ENCODE measurements at regions not wholly inside any gene's neighbourhood (a gene's known extent, or its start where the extent isn't known, plus 50 kb on each side); places are given as distances from the start of the nearest gene placed in this dataset.
A peak's percentile ranks its signal among the peaks of the same experiment; 100 is the strongest.

GRCh38 chr3:88704338-88704737, 403.1 kb upstream of the EPHA3 start:
- DNase-seq (ENCODE audit: low read depth), result no peak
- no peak overlapping the region for H3K4me3 ChIP-seq (ENCODE audit: low read depth, low read length)
- TF ChIP-seq CTCF (conservative IDR thresholded peaks at IDR 0.05; ENCODE audit: low read depth, low read length), result no peak

- TF ChIP-seq CTCF (conservative IDR thresholded peaks at IDR 0.05; ENCODE audit: low read depth, low read length), result no peak
- H3K4me3 ChIP-seq (ENCODE audit: low read depth, low read length), result no peak overlapping the region
- no peak for DNase-seq (ENCODE audit: low read depth)
These were observed 399.6 kb upstream of the EPHA3 start for GRCh38 chr3:88707837-88708236.

GRCh38 chr3:88712552-88712951, 394.9 kb upstream of the EPHA3 start:
- no peak for DNase-seq (ENCODE audit: low read depth)
- no peak overlapping the region for H3K4me3 ChIP-seq (ENCODE audit: low read depth, low read length)
- TF ChIP-seq CTCF (conservative IDR thresholded peaks at IDR 0.05; ENCODE audit: low read depth, low read length), result no peak

GRCh38 chr3:88713233-88713691, 394.2 kb upstream of the EPHA3 start:
- peak; percentile 76 for DNase-seq (ENCODE audit: low read depth)
- no peak for TF ChIP-seq CTCF (conservative IDR thresholded peaks at IDR 0.05; ENCODE audit: low read depth, low read length)
- H3K4me3 ChIP-seq (ENCODE audit: low read depth, low read length), result no peak overlapping the region

- no peak overlapping the region for H3K4me3 ChIP-seq (ENCODE audit: low read depth, low read length)
- TF ChIP-seq CTCF (conservative IDR thresholded peaks at IDR 0.05; ENCODE audit: low read depth, low read length), result no peak
- DNase-seq (ENCODE audit: low read depth), result no peak
These were observed 381.8 kb upstream of the EPHA3 start for GRCh38 chr3:88725440-88726165.

- no peak overlapping the region for H3K4me3 ChIP-seq (ENCODE audit: low read depth, low read length)
- DNase-seq (ENCODE audit: low read depth), result no peak
- TF ChIP-seq CTCF (conservative IDR thresholded peaks at IDR 0.05; ENCODE audit: low read depth, low read length), result no peak
These were observed 375.2 kb upstream of the EPHA3 start for GRCh38 chr3:88732186-88732585.

- no peak overlapping the region for H3K4me3 ChIP-seq (ENCODE audit: low read depth, low read length)
- TF ChIP-seq CTCF (conservative IDR thresholded peaks at IDR 0.05; ENCODE audit: low read depth, low read length), result no peak
- peak; percentile 55 for DNase-seq (ENCODE audit: low read depth)
These were observed 365.3 kb upstream of the EPHA3 start for GRCh38 chr3:88742106-88742505.

Measured in choroid plexus epithelial cell (primary cell).